Stimulated activated CD4-positive, alpha-beta T cell treated with anti-CD3 and anti-CD28 coated beads, Interleukin-1b, Interleukin-23, amount 100 ng/mL, for 24 hours (primary cell): ENCODE measurements at regions not wholly inside any gene's neighbourhood (a gene's known extent, or its start where the extent isn't known, plus 50 kb on each side); places are given as distances from the start of the nearest gene placed in this dataset.

Experiments
- DNase-seq, 4 experiments: peaks; one replicate each; pipeline ENCODE4 v3.0.0-alpha.2; 2020; ENCODE audit warnings: low read depth in 4 of 4, low spot score in 1 of 4

GRCh38 chr12:94717656-94718055 lies 67.3 kb upstream of the TMCC3 start:
- no peak for DNase-seq

GRCh38 chr12:94717108-94717507 lies 66.8 kb upstream of the TMCC3 start:
- DNase-seq, result no peak

GRCh38 chr12:94716339-94716738 lies 66.0 kb upstream of the TMCC3 start:
- DNase-seq, result no peak

- no peak for DNase-seq
These were observed 64.2 kb upstream of the TMCC3 start for GRCh38 chr12:94714378-94715114.

- no peak for DNase-seq
These were observed 62.6 kb upstream of the TMCC3 start for GRCh38 chr12:94712815-94713515.

- no peak for DNase-seq
These were observed 60.6 kb upstream of the TMCC3 start for GRCh38 chr12:94710933-94711332.

GRCh38 chr12:94707892-94708291 lies 57.5 kb upstream of the TMCC3 start:
- DNase-seq, result no peak

- DNase-seq, result no peak
These were observed 56.7 kb upstream of the TMCC3 start for GRCh38 chr12:94707036-94707435.

- no peak for DNase-seq
These were observed 55.9 kb upstream of the TMCC3 start for GRCh38 chr12:94706250-94706661.

- no peak for DNase-seq
These were observed 55.3 kb upstream of the TMCC3 start for GRCh38 chr12:94705676-94706075.

GRCh38 chr12:94704452-94705306 lies 54.3 kb upstream of the TMCC3 start:
- no peak for DNase-seq

GRCh38 chr12:94702696-94703095 lies 52.3 kb upstream of the TMCC3 start:
- DNase-seq, result no peak

- DNase-seq, result no peak
These were observed 51.4 kb upstream of the TMCC3 start for GRCh38 chr12:94701711-94702110.

- no peak for DNase-seq
These were observed 50.3 kb upstream of the TMCC3 start for GRCh38 chr12:94700662-94701061.
